GM12891 (cell line): ENCODE measurements at regions not wholly inside any gene's neighbourhood (a gene's known extent, or its start where the extent isn't known, plus 50 kb on each side); places are given as distances from the start of the nearest gene placed in this dataset.

ENCODE experiments used
- POLR2A ChIP-seq: IDR thresholded peaks from 2 replicates; pipeline ENCODE4 v1.6.1; 2011; ENCODE audit warnings: low read depth, low read length, control low read depth
- POLR2AphosphoS5 ChIP-seq: IDR thresholded peaks from 2 replicates; pipeline ENCODE4 v1.6.1; 2011; ENCODE audit warnings: low read depth, low read length, control low read depth
- TAF1 ChIP-seq: IDR thresholded peaks from 2 replicates; pipeline ENCODE4 v1.6.1; 2011; ENCODE audit warnings: low read depth, low read length, control low read depth

- no peak for TF ChIP-seq POLR2A
- TF ChIP-seq TAF1 = no peak
- no peak for TF ChIP-seq POLR2AphosphoS5
Observed at GRCh38 chr1:178031856-178032320, 62.0 kb upstream of the RASAL2 start.
